ENCODE measurements at regions not wholly inside any gene's neighbourhood (a gene's known extent, or its start where the extent isn't known, plus 50 kb on each side); places are given as distances from the start of the nearest gene placed in this dataset.

- Histone ChIP-seq H3K79me2 (replicated peaks; ENCODE audit: insufficient read depth) (no peaks in the 10 kb centered on the region), H2AFZ (no peak overlapping the region), H3K4me3 (no peak overlapping the region), H3K9me2 (ENCODE audit: insufficient read depth) (0 out of 2 replicates have a peak, but pooled peaks cover 5% of the 10 kb centered on the region), H3F3A (replicated peaks; ENCODE audit: low read depth) (0 out of 2 replicates have a peak, but pooled peaks cover 2% of the 10 kb centered on the region), H3K4me2 (no peak overlapping the region), H4K20me1 (replicated peaks; ENCODE audit: insufficient read depth) (no peaks in the 10 kb centered on the region), H3K27me3 (ENCODE audit: insufficient read depth) (no peaks in the 10 kb centered on the region), H3K27ac (ENCODE audit: low read depth) (no peak overlapping the region), H3K4me1 (ENCODE audit: insufficient read depth) (peaks cover 16% of the 10 kb centered on the region), H3K36me3 (ENCODE audit: insufficient read depth) (no peaks in the 10 kb centered on the region)
- H3K27ac Mint-ChIP-seq: no peak overlapping the region
- no peaks in the 10 kb centered on the region for H3K9me3 Mint-ChIP-seq
- no peaks in the 10 kb centered on the region for H3K36me3 Mint-ChIP-seq (ENCODE audit: low read depth)
- TF ChIP-seq REST (IDR thresholded peaks at IDR 0.05; ENCODE audit: unreplicated experiment) (no peak), ETS1 (IDR thresholded peaks at IDR 0.05) (no peak), CREB1 (CRISPR knock-in tag; IDR thresholded peaks at IDR 0.05; ENCODE audit: low read depth) (no peak), STAT1 (IDR thresholded peaks at IDR 0.05; ENCODE audit: unreplicated experiment) (no peak), NANOG (IDR thresholded peaks at IDR 0.05; ENCODE audit: borderline replicate concordance) (no peak), JUNB (IDR thresholded peaks at IDR 0.05; ENCODE audit: unreplicated experiment) (no peak), POLR2AphosphoS5 (IDR thresholded peaks at IDR 0.05; ENCODE audit: low read depth) (no peak), ZNF331 (CRISPR knock-in tag; IDR thresholded peaks at IDR 0.05; ENCODE audit: low read depth) (no peak), ZNF462 (CRISPR knock-in tag; IDR thresholded peaks at IDR 0.05) (no peak), EZH2 (IDR thresholded peaks at IDR 0.05; ENCODE audit: low read depth, unreplicated experiment) (no peak), CTCF (conservative IDR thresholded peaks at IDR 0.05; ENCODE audit: low read depth in 2 of 2) (no peak)
- H3K27me3 Mint-ChIP-seq (ENCODE audit: insufficient read depth, low read depth, poor library complexity): peaks cover 2% of the 10 kb centered on the region
- ATAC-seq: no peak
- H3K4me3 Mint-ChIP-seq: no peak overlapping the region
- DNase-seq (ENCODE audit: low spot score): peak; percentile 12
- H3K4me1 Mint-ChIP-seq: peaks cover 30% of the 10 kb centered on the region
These were observed 538.6 kb downstream of the TNS3 start for GRCh38 chr7:47043304-47043703.
